ENCODE measurements at regions not wholly inside any gene's neighbourhood (a gene's known extent, or its start where the extent isn't known, plus 50 kb on each side); places are given as distances from the start of the nearest gene placed in this dataset.

DNA sequence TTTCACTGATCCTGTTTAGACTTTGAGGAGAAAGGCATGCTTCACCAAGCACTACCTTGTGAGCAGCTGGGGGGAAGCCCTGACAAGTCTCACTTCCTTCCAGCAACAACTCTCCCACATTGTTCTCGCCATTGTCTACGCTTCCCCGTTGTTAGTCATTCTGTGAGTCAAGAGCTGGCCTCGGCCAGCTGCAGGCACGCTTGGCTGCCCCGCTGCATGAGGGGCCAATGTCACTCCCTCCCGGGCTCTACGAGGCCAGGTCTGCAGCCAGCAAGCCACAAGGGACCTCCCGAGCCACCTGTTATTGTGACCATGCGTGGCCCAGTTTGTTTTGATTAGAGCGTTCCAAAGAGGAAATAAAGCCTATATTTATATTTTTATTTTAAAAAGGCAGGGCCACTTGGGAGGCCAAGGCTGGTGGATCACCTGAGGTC lies 220.9 kb downstream of the FOXO1 start:
- no peak for TF ChIP-seq POLR2A (IDR thresholded peaks at IDR 0.05)
- TF ChIP-seq, protein P1, sequence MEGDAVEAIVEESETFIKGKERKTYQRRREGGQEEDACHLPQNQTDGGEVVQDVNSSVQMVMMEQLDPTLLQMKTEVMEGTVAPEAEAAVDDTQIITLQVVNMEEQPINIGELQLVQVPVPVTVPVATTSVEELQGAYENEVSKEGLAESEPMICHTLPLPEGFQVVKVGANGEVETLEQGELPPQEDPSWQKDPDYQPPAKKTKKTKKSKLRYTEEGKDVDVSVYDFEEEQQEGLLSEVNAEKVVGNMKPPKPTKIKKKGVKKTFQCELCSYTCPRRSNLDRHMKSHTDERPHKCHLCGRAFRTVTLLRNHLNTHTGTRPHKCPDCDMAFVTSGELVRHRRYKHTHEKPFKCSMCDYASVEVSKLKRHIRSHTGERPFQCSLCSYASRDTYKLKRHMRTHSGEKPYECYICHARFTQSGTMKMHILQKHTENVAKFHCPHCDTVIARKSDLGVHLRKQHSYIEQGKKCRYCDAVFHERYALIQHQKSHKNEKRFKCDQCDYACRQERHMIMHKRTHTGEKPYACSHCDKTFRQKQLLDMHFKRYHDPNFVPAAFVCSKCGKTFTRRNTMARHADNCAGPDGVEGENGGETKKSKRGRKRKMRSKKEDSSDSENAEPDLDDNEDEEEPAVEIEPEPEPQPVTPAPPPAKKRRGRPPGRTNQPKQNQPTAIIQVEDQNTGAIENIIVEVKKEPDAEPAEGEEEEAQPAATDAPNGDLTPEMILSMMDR (IDR thresholded peaks at IDR 0.05), result no peak
- H3K27ac ChIP-seq, result no peak overlapping the region
- 80 to 84% methylated on average over 11 of the region's 11 CpGs for WGBS, 2 donors
- H3K27me3 ChIP-seq, result no peaks in the 10 kb centered on the region
- H3K4me3 ChIP-seq, result no peak overlapping the region
- no peaks in the 10 kb centered on the region for H3K4me1 ChIP-seq
- no peaks in the 10 kb centered on the region for H3K36me3 ChIP-seq (ENCODE audit: low read depth, missing control alignments)
- intact Hi-C loops (cut with DNase I; ENCODE audit: low total_unique reads), result no loop called here
- H3K9me3 ChIP-seq, result no peaks in the 10 kb centered on the region
- no peak for DNase-seq

DNA sequence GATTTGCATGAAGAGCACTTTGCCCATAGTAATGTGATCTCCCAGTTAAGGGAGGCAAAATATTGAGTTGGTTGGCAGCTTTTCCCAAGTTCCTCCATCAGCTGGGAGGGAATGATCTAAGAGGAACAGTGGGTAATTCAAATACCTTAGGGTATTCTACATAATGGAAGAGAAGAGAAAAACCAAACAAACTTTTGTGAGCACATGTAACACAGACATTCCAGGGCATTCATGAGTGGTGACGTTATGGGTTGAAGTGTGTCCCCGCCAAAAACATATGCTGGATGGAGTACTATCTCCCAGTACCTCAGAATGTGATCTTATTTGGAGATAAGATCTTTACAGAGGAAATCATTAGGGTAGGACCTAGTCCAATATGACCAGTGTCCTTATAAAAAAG lies 220.1 kb downstream of the FOXO1 start:
- no peaks in the 10 kb centered on the region for H3K27me3 ChIP-seq
- no peak overlapping the region for H3K4me3 ChIP-seq
- H3K27ac ChIP-seq, result no peak overlapping the region
- 87 to 89% methylated on average over 2 of the region's 2 CpGs for WGBS, 2 donors
- DNase-seq, result no peak
- TF ChIP-seq POLR2A (IDR thresholded peaks at IDR 0.05), result no peak
- TF ChIP-seq, protein P1 (IDR thresholded peaks at IDR 0.05), result no peak
- H3K4me1 ChIP-seq, result no peaks in the 10 kb centered on the region
- H3K36me3 ChIP-seq (ENCODE audit: low read depth, missing control alignments), result no peaks in the 10 kb centered on the region
- intact Hi-C loops (cut with DNase I; ENCODE audit: low total_unique reads), result no loop called here
- H3K9me3 ChIP-seq, result no peaks in the 10 kb centered on the region

DNA sequence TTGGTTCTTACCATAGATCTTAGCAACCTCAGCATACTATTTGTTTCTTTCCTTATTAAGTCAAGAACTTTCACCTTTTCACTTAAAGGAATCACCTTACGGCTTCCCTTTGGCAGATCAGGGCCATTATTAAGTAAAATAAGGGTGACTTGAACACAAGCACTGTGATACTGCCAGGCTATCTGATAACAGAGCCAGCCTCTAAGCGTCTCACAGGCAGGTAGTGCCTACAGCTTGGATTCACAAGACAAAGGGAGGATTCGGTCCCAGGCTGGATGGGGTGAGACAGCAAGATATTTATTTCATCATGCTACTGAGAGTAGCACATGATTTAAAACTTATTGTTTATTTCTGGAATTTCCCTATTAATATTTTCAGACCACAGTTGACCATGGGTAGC lies 218.6 kb downstream of the FOXO1 start:
- TF ChIP-seq, protein P1 (IDR thresholded peaks at IDR 0.05), result no peak
- TF ChIP-seq POLR2A (IDR thresholded peaks at IDR 0.05), result no peak
- 90 to 97% methylated on average over 3 of the region's 3 CpGs for WGBS, 2 donors

DNA sequence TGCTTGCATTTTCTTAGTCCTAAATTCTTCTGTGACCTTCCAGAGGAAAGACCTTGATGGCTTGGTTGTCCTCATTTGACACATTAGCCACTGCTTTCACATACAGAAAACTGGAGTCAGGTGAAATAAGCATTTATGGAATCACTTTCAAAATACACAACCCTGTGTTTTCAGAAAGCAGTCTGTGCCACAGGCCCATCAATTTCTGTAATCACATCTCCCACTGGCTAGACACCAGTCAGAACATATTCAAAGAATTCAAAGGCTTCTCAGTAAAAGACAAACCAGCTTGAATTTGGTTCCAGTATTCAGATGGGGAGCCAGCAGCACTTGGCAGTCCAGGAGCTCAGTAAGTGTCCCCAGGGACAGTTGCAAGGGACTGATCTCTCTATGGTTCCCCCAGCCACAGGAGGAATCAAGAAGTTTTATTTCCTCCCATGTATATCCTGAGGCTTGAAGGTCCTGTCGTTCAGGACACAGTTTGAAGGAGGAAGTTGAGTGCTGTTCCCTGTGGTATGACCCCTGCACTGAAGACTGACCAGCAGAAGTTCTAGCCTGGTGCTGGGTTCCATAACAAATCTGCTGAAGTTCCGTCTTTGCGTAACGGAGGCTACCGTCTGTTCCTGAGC lies 214.3 kb downstream of the FOXO1 start:
- H3K4me1 ChIP-seq, result no peaks in the 10 kb centered on the region
- no peaks in the 10 kb centered on the region for H3K27me3 ChIP-seq
- TF ChIP-seq, protein P1 (IDR thresholded peaks at IDR 0.05), result no peak
- no peak for TF ChIP-seq POLR2A (IDR thresholded peaks at IDR 0.05)
- intact Hi-C loops (cut with DNase I; ENCODE audit: low total_unique reads), result no loop called here
- whole genome bisulfite sequencing, 2 donors, result 69 to 89% methylated on average over 5 of the region's 5 CpGs
- H3K4me3 ChIP-seq, result no peak overlapping the region
- no peaks in the 10 kb centered on the region for H3K9me3 ChIP-seq
- DNase-seq, result no peak
- no peaks in the 10 kb centered on the region for H3K36me3 ChIP-seq (ENCODE audit: low read depth, missing control alignments)
- H3K27ac ChIP-seq, result no peak overlapping the region

More for the DNA sequence above, 218.6 kb downstream of the FOXO1 start:
- H3K4me1 ChIP-seq, result no peaks in the 10 kb centered on the region
- no peak overlapping the region for H3K4me3 ChIP-seq
- intact Hi-C loops (cut with DNase I; ENCODE audit: low total_unique reads), result no loop called here
- no peak overlapping the region for H3K27ac ChIP-seq
- DNase-seq, result no peak
- H3K27me3 ChIP-seq, result no peaks in the 10 kb centered on the region
- no peaks in the 10 kb centered on the region for H3K36me3 ChIP-seq (ENCODE audit: low read depth, missing control alignments)
- no peaks in the 10 kb centered on the region for H3K9me3 ChIP-seq

DNA sequence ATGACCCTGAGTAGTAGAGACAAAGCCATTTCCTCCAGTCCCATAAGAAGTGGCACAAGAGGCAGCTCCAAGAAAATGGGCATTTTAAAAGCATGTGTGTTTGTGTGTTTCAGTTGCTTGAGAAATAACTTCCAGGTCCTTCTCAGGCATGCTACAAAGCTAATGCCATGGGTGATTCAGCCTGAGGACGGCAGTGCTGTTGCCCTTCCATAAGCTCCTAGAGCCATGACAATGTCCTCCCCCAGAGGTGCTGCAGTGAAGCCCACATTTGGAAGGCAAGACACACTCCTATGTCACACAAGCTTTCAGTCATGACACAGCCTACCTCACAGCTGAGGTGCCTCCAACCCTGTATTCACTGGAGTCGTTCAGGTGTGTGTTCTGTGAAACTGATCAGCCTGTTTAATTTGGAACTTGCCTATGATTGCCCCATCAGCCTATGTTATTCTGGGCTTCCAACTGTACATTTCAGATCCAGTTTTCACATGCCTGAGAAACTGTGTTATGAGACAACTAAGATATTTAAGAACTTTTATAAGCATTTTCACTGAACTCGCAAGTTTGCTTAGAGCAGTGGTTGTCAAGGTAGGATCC lies 213.6 kb downstream of the FOXO1 start:
- no peak for DNase-seq
- no peaks in the 10 kb centered on the region for H3K4me1 ChIP-seq
- no peaks in the 10 kb centered on the region for H3K9me3 ChIP-seq
- H3K27me3 ChIP-seq, result no peaks in the 10 kb centered on the region
- H3K36me3 ChIP-seq (ENCODE audit: low read depth, missing control alignments), result no peaks in the 10 kb centered on the region
- intact Hi-C loops (cut with DNase I; ENCODE audit: low total_unique reads), result no loop called here
- H3K4me3 ChIP-seq, result no peak overlapping the region
- TF ChIP-seq, protein P1 (IDR thresholded peaks at IDR 0.05), result no peak
- TF ChIP-seq POLR2A (IDR thresholded peaks at IDR 0.05), result no peak
- no peak overlapping the region for H3K27ac ChIP-seq
- WGBS, 2 donors, result 96 to 100% methylated on average over 3 of the region's 3 CpGs
